ENCODE measurements at regions not wholly inside any gene's neighbourhood (a gene's known extent, or its start where the extent isn't known, plus 50 kb on each side); places are given as distances from the start of the nearest gene placed in this dataset.

- TF ChIP-seq YY1 (IDR thresholded peaks at IDR 0.05; ENCODE audit: low read depth) (no peak), FOXM1 (IDR thresholded peaks at IDR 0.05; ENCODE audit: borderline replicate concordance, low read depth) (no peak), EP300 (IDR thresholded peaks at IDR 0.05; ENCODE audit: borderline replicate concordance) (no peak), REST (IDR thresholded peaks at IDR 0.05; ENCODE audit: low read depth) (no peak), MAX (IDR thresholded peaks at IDR 0.05) (no peak)
Observed at GRCh38 chr12:53838978-53839377, 87.2 kb upstream of the CISTR start.

Measured in Ishikawa (cell line).